Ascending aorta (tissue), 2 donors: ENCODE measurements at regions not wholly inside any gene's neighbourhood (a gene's known extent, or its start where the extent isn't known, plus 50 kb on each side); places are given as distances from the start of the nearest gene placed in this dataset.

Source experiments
- DNase-seq, 2 donors: peaks; one replicate each; pipeline ENCODE4 v3.0.0-alpha.2; 2019; ENCODE audit warnings: low spot score in 2 of 2
- H3K27ac ChIP-seq, 2 donors: fragments of 200-600 bp; sonication (generic); one replicate each; pipeline ENCODE4 v1.5.1; 2016 to 2017; ENCODE audit warnings: mild to moderate bottlenecking in 1 of 2
- H3K27me3 ChIP-seq: fragments of 200-600 bp; sonication (generic); one replicate; pipeline ENCODE4 v1.5.1; 2017
- H3K36me3 ChIP-seq, 2 donors: fragments of 200-600 bp; sonication (generic); one replicate each; pipeline ENCODE4 v1.5.1; 2016
- H3K4me1 ChIP-seq, 2 donors: fragments of 200-600 bp; sonication (generic); one replicate each; pipeline ENCODE4 v1.5.1; 2016 to 2017; ENCODE audit warnings: mild to moderate bottlenecking in 1 of 2
- H3K4me3 ChIP-seq, 2 donors: fragments of 200-600 bp; sonication (generic); one replicate each; pipeline ENCODE4 v1.5.1; 2016 to 2017; ENCODE audit warnings: mild to moderate bottlenecking in 1 of 2
- H3K9me3 ChIP-seq, 2 donors: fragments of 200-600 bp; sonication (generic); one replicate each; pipeline ENCODE4 v1.5.1; 2016
- CTCF ChIP-seq, 3 experiments: fragments of 200-600 bp in 2 of 3; fragments of 450-650 bp in 1 of 3; sonication (generic) in 2 of 3; IDR thresholded peaks; one replicate each; pipeline ENCODE4 v1.5.1; 2016 to 2019; ENCODE audit warnings: antibody characterized with exemption in 3 of 3, mild to moderate bottlenecking in 1 of 3, moderate library complexity in 1 of 3
- intact Hi-C: fragments of 100-400 bp; cut with DNase I; formaldehyde crosslinking; loops from one replicate; pipeline ENCODE4 v1.15.1; 2023

GRCh38 chr6:137415127-137415833 is 78.9 kb downstream of the OLIG3 start:
- intact Hi-C loops, result no loop called here
- Histone ChIP-seq H3K9me3 (no peaks in the 10 kb centered on the region), H3K27me3 (peaks cover 5% of the 10 kb centered on the region), H3K27ac (peak overlapping the region; percentile 33 to 47), H3K4me1 (no peaks in the 10 kb centered on the region), H3K36me3 (no peaks in the 10 kb centered on the region), H3K4me3 (peak overlapping the region; percentile 48 to 60)
- TF ChIP-seq CTCF (IDR thresholded peaks at IDR 0.05), result peak; percentile 36 to 62 (median 44)
- peak in 1 of 2 donors; percentile 68 for DNase-seq

GRCh38 chr6:137414599-137414998 is 79.6 kb downstream of the OLIG3 start:
- peaks cover 5% of the 10 kb centered on the region for H3K27me3 ChIP-seq
- intact Hi-C loops, result no loop called here
- H3K4me1 ChIP-seq, result no peaks in the 10 kb centered on the region
- no peak overlapping the region for H3K27ac ChIP-seq
- no peaks in the 10 kb centered on the region for H3K36me3 ChIP-seq
- no peak for DNase-seq
- TF ChIP-seq CTCF (IDR thresholded peaks at IDR 0.05), result no peak
- H3K9me3 ChIP-seq, result no peaks in the 10 kb centered on the region
- peak overlapping the region in 1 of 2 donors; percentile 60 for H3K4me3 ChIP-seq

GRCh38 chr6:137413482-137413881 is 80.7 kb downstream of the OLIG3 start:
- Histone ChIP-seq H3K27ac (no peak overlapping the region), H3K4me3 (no peak overlapping the region), H3K27me3 (peaks cover 5% of the 10 kb centered on the region), H3K4me1 (no peaks in the 10 kb centered on the region), H3K9me3 (no peaks in the 10 kb centered on the region), H3K36me3 (no peaks in the 10 kb centered on the region)
- DNase-seq, result no peak
- TF ChIP-seq CTCF (IDR thresholded peaks at IDR 0.05), result no peak
- intact Hi-C loops, result no loop called here

GRCh38 chr6:137412562-137412961 is 81.6 kb downstream of the OLIG3 start:
- H3K27me3 ChIP-seq, result peaks cover 5% of the 10 kb centered on the region
- no peak for TF ChIP-seq CTCF (IDR thresholded peaks at IDR 0.05)
- H3K27ac ChIP-seq, result no peak overlapping the region
- no peaks in the 10 kb centered on the region for H3K9me3 ChIP-seq
- no peaks in the 10 kb centered on the region for H3K4me1 ChIP-seq
- no peak for DNase-seq
- no peaks in the 10 kb centered on the region for H3K36me3 ChIP-seq
- intact Hi-C loops, result no loop called here
- no peak overlapping the region for H3K4me3 ChIP-seq

GRCh38 chr6:137409266-137409777 is 84.9 kb downstream of the OLIG3 start:
- intact Hi-C loops, result no loop called here
- Histone ChIP-seq H3K4me3 (no peak overlapping the region), H3K36me3 (no peaks in the 10 kb centered on the region), H3K27ac (no peak overlapping the region), H3K9me3 (no peaks in the 10 kb centered on the region), H3K27me3 (peaks cover 5% of the 10 kb centered on the region), H3K4me1 (no peaks in the 10 kb centered on the region)
- DNase-seq, result no peak
- TF ChIP-seq CTCF (IDR thresholded peaks at IDR 0.05), result no peak
